M059J (cell line): ENCODE measurements at regions not wholly inside any gene's neighbourhood (a gene's known extent, or its start where the extent isn't known, plus 50 kb on each side); places are given as distances from the start of the nearest gene placed in this dataset.
"Not testable (repeated sequence)": the region's sequence is repeated elsewhere in the genome, so short reads cannot be mapped to it uniquely, and the experiment has no call there.

Experiments used
- DNase-seq: peaks from one replicate; pipeline ENCODE4 v3.0.0-alpha.2; 2012; ENCODE audit warnings: low read depth

GRCh38 chr4:117135634-117136354 is 50.4 kb upstream of the TRAM1L1 start:
- no peak for DNase-seq

GRCh38 chr4:117137145-117137544 is 51.8 kb upstream of the TRAM1L1 start:
- DNase-seq = peak; percentile 79

- DNase-seq = not testable (repeated sequence)
Observed at GRCh38 chr4:117138732-117139131, 53.4 kb upstream of the TRAM1L1 start.

- no peak for DNase-seq
Observed at GRCh38 chr4:117154251-117154650, 68.9 kb upstream of the TRAM1L1 start.

- DNase-seq = no peak
Observed at GRCh38 chr4:117156806-117157205, 71.4 kb upstream of the TRAM1L1 start.

GRCh38 chr4:117157360-117157759 is 72.0 kb upstream of the TRAM1L1 start:
- DNase-seq = no peak

- no peak for DNase-seq
Observed at GRCh38 chr4:117162976-117163375, 77.6 kb upstream of the TRAM1L1 start.

- no peak for DNase-seq
Observed at GRCh38 chr4:117164338-117164737, 79.0 kb upstream of the TRAM1L1 start.

GRCh38 chr4:117175369-117175768 is 90.0 kb upstream of the TRAM1L1 start:
- not testable (repeated sequence) for DNase-seq

GRCh38 chr4:117203231-117203630 is 117.9 kb upstream of the TRAM1L1 start:
- DNase-seq = no peak

- no peak for DNase-seq
Observed at GRCh38 chr4:117210551-117210950, 125.2 kb upstream of the TRAM1L1 start.

- no peak for DNase-seq
Observed at GRCh38 chr4:117224256-117224655, 138.9 kb upstream of the TRAM1L1 start.

GRCh38 chr4:117225471-117225870 is 140.1 kb upstream of the TRAM1L1 start:
- DNase-seq = no peak

- no peak for DNase-seq
Observed at GRCh38 chr4:117227925-117228324, 142.5 kb upstream of the TRAM1L1 start.

- DNase-seq = no peak
Observed at GRCh38 chr4:117239434-117239833, 154.1 kb upstream of the TRAM1L1 start.

GRCh38 chr4:117249333-117249732 is 164.0 kb upstream of the TRAM1L1 start:
- no peak for DNase-seq

- DNase-seq = no peak
Observed at GRCh38 chr4:117264072-117264471, 178.7 kb upstream of the TRAM1L1 start.

GRCh38 chr4:117267317-117267716 is 181.9 kb upstream of the TRAM1L1 start:
- DNase-seq = no peak

- no peak for DNase-seq
Observed at GRCh38 chr4:117284736-117285135, 199.4 kb upstream of the TRAM1L1 start.

- no peak for DNase-seq
Observed at GRCh38 chr4:117293784-117294183, 208.4 kb upstream of the TRAM1L1 start.

GRCh38 chr4:117302226-117302625 is 216.8 kb upstream of the TRAM1L1 start:
- DNase-seq = no peak

GRCh38 chr4:117311215-117311614 is 225.8 kb upstream of the TRAM1L1 start:
- no peak for DNase-seq

- no peak for DNase-seq
Observed at GRCh38 chr4:117311989-117312388, 226.6 kb upstream of the TRAM1L1 start.

GRCh38 chr4:117324851-117325491 is 239.6 kb upstream of the TRAM1L1 start:
- DNase-seq = peak; percentile 93
